OCI-LY1 (cell line): ENCODE measurements at regions not wholly inside any gene's neighbourhood (a gene's known extent, or its start where the extent isn't known, plus 50 kb on each side); places are given as distances from the start of the nearest gene placed in this dataset.

Experiments used
- CTCF ChIP-seq: fragments of 200-600 bp; sonication (generic), shearing (Covaris generic); IDR thresholded peaks from 2 replicates; pipeline ENCODE4 v1.5.1; 2017; ENCODE audit warnings: mild to moderate bottlenecking, antibody characterized with exemption, low read length, moderate library complexity, mixed read lengths
- EZH2 ChIP-seq: fragments of 200-600 bp; sonication (generic), shearing (Covaris generic); IDR thresholded peaks from 2 replicates; pipeline ENCODE4 v1.8.0; 2017; ENCODE audit warnings: borderline replicate concordance, mixed run types, mild to moderate bottlenecking, antibody characterized with exemption, low read length, moderate library complexity, mixed read lengths

GRCh38 chr3:81094986-81095385, 666.5 kb downstream of the GBE1 start:
- no peak for TF ChIP-seq EZH2
- no peak for TF ChIP-seq CTCF
